Spleen (tissue), 7 donors: ENCODE measurements at regions not wholly inside any gene's neighbourhood (a gene's known extent, or its start where the extent isn't known, plus 50 kb on each side); places are given as distances from the start of the nearest gene placed in this dataset.

Experiments used
- POLR2A ChIP-seq, 3 donors: fragments of 450-650 bp; IDR thresholded peaks; one replicate each; pipeline ENCODE4 v1.5.1; 2017; ENCODE audit warnings: antibody characterized with exemption in 3 of 3, mild to moderate bottlenecking in 1 of 3
- TF ChIP-seq, protein P1 (sequence below), 11 experiments: fragments of 200-600 bp in 7 of 11; fragments of 450-650 bp in 4 of 11; sonication (generic) in 4 of 11; IDR thresholded peaks in 8 of 11; conservative IDR thresholded peaks in 3 of 11; 1 replicate in 7 of 11; 2 replicates in 4 of 11; pipeline versions ENCODE4 v1.4.0 to v1.8.0; 2016 to 2021; ENCODE audit warnings: antibody characterized with exemption in 11 of 11, inconsistent platforms in 4 of 11, mild to moderate bottlenecking in 1 of 11
- donor health status: DM: no; HTN: no; CAD: no; lungs with moderate emphysema.
- donor health status: DM: no; HTN: no; CAD: no.
- donor health status: DM: no; HTN: no; CAD: no.

DNA sequence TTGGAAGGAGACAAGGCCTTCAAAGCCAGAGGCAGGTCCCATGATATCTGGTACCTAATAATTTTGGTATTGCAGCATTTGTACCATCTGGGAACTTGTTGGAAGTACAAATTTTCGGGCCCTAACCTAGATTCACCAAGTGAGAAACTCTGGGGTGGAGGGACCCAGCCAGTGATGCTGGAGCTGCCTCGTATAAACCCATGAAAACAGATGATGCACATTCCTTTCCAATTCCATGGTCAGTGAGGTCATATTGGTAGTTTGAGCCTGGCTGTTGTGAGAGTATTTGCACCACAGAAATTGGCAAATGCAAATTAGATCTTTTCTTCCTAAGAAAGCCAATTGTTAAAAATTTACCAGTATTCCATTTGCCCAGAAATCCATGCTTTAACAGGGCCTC lies 269.6 kb upstream of the PLXNA2 start:
- TF ChIP-seq POLR2A (IDR thresholded peaks at IDR 0.05), result no peak
- TF ChIP-seq, protein P1, sequence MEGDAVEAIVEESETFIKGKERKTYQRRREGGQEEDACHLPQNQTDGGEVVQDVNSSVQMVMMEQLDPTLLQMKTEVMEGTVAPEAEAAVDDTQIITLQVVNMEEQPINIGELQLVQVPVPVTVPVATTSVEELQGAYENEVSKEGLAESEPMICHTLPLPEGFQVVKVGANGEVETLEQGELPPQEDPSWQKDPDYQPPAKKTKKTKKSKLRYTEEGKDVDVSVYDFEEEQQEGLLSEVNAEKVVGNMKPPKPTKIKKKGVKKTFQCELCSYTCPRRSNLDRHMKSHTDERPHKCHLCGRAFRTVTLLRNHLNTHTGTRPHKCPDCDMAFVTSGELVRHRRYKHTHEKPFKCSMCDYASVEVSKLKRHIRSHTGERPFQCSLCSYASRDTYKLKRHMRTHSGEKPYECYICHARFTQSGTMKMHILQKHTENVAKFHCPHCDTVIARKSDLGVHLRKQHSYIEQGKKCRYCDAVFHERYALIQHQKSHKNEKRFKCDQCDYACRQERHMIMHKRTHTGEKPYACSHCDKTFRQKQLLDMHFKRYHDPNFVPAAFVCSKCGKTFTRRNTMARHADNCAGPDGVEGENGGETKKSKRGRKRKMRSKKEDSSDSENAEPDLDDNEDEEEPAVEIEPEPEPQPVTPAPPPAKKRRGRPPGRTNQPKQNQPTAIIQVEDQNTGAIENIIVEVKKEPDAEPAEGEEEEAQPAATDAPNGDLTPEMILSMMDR (IDR thresholded peaks at IDR 0.05 in 8 of 11, conservative IDR thresholded peaks at IDR 0.05 in 3 of 11), result no peak
